ENCODE measurements at regions not wholly inside any gene's neighbourhood (a gene's known extent, or its start where the extent isn't known, plus 50 kb on each side); places are given as distances from the start of the nearest gene placed in this dataset.

DNA sequence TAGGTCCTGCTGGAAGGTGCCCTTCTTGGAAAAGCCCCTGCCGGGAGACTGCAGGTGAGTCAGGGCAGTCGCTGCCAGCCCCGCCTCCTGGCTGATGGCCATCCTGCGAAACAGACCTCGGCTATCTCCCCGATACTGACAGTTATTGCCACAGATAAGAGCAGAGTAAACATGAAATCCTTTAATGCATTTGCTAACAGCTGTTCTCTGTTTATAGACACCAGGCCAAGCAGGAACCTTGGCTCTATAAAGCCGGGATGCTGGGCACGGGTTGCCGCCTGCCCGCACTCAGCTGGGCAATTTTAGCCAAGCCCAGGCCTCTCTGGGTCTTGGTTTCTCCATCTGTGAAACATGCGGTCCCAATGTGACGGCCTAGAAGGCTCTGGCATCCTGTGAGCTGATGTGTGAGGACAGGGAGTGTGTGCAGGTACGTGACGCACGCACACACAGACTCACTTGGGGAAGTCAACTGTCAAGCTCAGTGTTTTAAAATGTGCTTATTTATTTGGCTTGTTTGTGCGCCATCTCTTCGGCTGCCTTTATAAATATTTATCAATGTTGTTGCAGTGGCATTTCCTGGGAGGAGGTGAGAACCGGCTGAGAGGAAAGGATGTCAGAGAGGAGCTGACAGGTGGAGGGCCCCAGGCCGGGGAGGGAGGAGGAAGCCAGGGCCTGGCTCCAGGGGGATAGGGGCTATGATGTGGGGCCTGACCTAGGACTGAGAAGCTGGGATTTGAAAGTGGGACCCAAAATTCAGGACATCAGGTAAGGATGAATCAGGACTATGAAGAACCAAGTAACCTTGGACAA lies 50.8 kb upstream of the PRR23E start:
- H2BK15ac ChIP-seq (ENCODE audit: low read depth, low read length) = no peak overlapping the region

More for the DNA sequence above, 50.8 kb upstream of the PRR23E start:
- Histone ChIP-seq H3K23ac (ENCODE audit: insufficient read length, low read depth, low read length) (no peak overlapping the region), H3K9ac (ENCODE audit: extremely low read depth, insufficient read length, low read length) (no peak overlapping the region), H4K20me1 (ENCODE audit: control insufficient read depth, insufficient read depth, insufficient read length) (no peaks in the 10 kb centered on the region), H3K18ac (ENCODE audit: insufficient read length, low read depth, low read length) (no peak overlapping the region), H2BK12ac (ENCODE audit: insufficient read length, low read depth, low read length) (no peak overlapping the region), H2BK20ac (ENCODE audit: low read depth, low read length, poor library complexity, severe bottlenecking) (no peak overlapping the region), H3T11ph (ENCODE audit: low read length) (no peak overlapping the region), H3K79me2 (ENCODE audit: insufficient read depth, low read length) (no peaks in the 10 kb centered on the region), H2AFZ (ENCODE audit: low read length) (no peak overlapping the region), H4K5ac (ENCODE audit: insufficient read length, low read depth, low read length) (no peak overlapping the region), H2BK120ac (ENCODE audit: low read depth, low read length, poor library complexity, severe bottlenecking) (no peak overlapping the region), H3K4me2 (ENCODE audit: insufficient read depth, insufficient read length, low read length) (no peak overlapping the region), H3K23me2 (ENCODE audit: insufficient read length, low read depth, low read length, poor library complexity, severe bottlenecking) (no peaks in the 10 kb centered on the region), H3K79me1 (ENCODE audit: insufficient read depth, low read depth, low read length, poor library complexity, severe bottlenecking) (no peaks in the 10 kb centered on the region), H3K4me1 (ENCODE audit: insufficient read depth, low read length) (no peaks in the 10 kb centered on the region), H4K91ac (ENCODE audit: insufficient read length, low read depth, low read length) (no peak overlapping the region), H3K27ac (ENCODE audit: insufficient read length, low read depth, low read length) (no peak overlapping the region), H3K27me3 (ENCODE audit: insufficient read depth, low read length) (no peaks in the 10 kb centered on the region), H4K8ac (replicated peaks; ENCODE audit: insufficient read length, low read depth, low read length) (no peak overlapping the region), H2BK5ac (ENCODE audit: insufficient read length, low read length) (no peak overlapping the region), H3K4ac (ENCODE audit: low read depth, low read length) (no peak overlapping the region), H3K14ac (ENCODE audit: insufficient read depth, low read length) (no peak overlapping the region), H3K9me3 (ENCODE audit: control insufficient read depth, low read depth, low read length) (no peaks in the 10 kb centered on the region), H2AK5ac (ENCODE audit: insufficient read length, low read length) (no peak overlapping the region), H3K56ac (ENCODE audit: insufficient read length, low read depth, low read length) (no peak overlapping the region)
- peaks cover 4 to 5% of the 10 kb centered on the region in 2 experiments; a peak in 4 of 5 replicates for H3K9me3 Mint-ChIP-seq
- peaks cover 2 to 7% (median 4%) of the 10 kb centered on the region in 3 experiments; a peak in 5 of 7 replicates for H3K36me3 Mint-ChIP-seq (ENCODE audit: insufficient read depth in 1 of 3, low read depth in 3 of 3)
- H3K27ac Mint-ChIP-seq = no peak overlapping the region
- H3K4me1 Mint-ChIP-seq = peaks cover 3 to 11% of the 10 kb centered on the region in 2 experiments
- no CpG with 5 or more reads among the region's 19 CpGs for WGBS (ENCODE audit: extremely low coverage, insufficient read length, low lambda C conversion rate)
- TF ChIP-seq, protein P1, sequence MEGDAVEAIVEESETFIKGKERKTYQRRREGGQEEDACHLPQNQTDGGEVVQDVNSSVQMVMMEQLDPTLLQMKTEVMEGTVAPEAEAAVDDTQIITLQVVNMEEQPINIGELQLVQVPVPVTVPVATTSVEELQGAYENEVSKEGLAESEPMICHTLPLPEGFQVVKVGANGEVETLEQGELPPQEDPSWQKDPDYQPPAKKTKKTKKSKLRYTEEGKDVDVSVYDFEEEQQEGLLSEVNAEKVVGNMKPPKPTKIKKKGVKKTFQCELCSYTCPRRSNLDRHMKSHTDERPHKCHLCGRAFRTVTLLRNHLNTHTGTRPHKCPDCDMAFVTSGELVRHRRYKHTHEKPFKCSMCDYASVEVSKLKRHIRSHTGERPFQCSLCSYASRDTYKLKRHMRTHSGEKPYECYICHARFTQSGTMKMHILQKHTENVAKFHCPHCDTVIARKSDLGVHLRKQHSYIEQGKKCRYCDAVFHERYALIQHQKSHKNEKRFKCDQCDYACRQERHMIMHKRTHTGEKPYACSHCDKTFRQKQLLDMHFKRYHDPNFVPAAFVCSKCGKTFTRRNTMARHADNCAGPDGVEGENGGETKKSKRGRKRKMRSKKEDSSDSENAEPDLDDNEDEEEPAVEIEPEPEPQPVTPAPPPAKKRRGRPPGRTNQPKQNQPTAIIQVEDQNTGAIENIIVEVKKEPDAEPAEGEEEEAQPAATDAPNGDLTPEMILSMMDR (conservative IDR thresholded peaks at IDR 0.05) = no peak
- H3K4me3 Mint-ChIP-seq = no peak overlapping the region
- peaks cover 9% of the 10 kb centered on the region for H3K27me3 Mint-ChIP-seq (ENCODE audit: low read depth)
- no peak for DNase-seq

Data from H9 (cell line).